ENCODE measurements at regions not wholly inside any gene's neighbourhood (a gene's known extent, or its start where the extent isn't known, plus 50 kb on each side); places are given as distances from the start of the nearest gene placed in this dataset.

DNA sequence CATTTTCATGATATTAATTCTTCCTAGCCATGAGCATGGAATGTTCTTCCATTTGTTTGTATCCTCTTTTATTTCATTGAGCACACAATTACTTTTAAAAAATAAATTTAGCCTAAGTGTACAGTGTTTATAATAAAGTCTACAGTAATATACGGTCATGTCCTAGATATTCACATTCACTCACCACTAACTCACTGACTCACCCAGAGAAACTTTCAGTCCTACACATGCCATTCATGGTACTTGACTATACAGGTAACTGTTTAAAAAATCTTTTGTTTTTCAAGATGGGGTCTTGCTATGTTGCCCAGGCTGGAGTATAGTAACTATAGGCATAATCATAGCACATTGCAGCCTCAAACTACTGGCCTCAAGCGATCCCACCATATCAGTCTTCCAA is 348.1 kb downstream of the RAPGEF2 start:
- no peak for TF ChIP-seq POLR2A (IDR thresholded peaks at IDR 0.05; ENCODE audit: low read length)
- TF ChIP-seq GATA1 (IDR thresholded peaks at IDR 0.05; ENCODE audit: low read depth, low read length): no peak

Data from erythroblast (primary cell).